SHP77 treated with DMSO at 0.1 percent for 48 hours (cell line): ENCODE measurements at regions not wholly inside any gene's neighbourhood (a gene's known extent, or its start where the extent isn't known, plus 50 kb on each side); places are given as distances from the start of the nearest gene placed in this dataset.

Experiments used
- DNase-seq: peaks from one replicate; lab custom pipeline; 2025; lab: John Stamatoyannopoulos, UW

DNA sequence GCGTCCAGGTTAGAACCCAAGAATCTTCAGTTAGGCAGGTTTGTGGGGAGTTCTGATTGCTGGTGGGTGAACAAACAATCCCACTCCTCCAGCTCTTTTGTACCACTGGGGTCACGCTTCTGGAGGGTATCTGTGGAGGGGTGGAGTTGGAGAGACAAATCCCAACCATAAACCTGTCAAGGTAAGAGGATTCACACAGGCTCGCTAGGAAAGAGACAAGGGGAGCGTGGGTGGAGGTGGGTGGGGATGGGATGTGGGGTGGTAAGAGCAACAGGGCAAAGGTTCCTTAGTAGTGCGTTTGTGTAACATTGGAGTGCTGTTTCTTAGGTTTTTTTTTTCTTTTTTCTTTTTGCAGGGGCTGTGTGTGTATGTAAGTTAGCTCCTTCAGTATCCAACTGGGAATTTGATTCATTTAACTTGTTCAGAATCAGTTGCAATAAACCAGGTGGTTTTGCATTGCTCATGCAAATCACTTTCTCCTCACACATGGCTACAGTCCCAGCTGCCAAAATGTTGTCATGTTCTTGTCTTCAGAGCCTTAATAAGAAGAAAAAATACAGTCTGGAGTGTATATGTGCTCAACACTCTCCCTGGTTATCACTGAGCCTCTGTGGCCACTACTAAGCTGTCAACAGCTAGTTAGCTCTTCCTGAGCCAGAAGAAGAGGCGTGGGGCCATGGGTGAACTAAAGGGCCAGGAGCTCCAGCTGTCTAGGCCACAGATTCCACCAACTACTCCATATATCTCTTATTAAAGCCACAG lies 164.0 kb upstream of the RAD23B start:
- no peak for DNase-seq

DNA sequence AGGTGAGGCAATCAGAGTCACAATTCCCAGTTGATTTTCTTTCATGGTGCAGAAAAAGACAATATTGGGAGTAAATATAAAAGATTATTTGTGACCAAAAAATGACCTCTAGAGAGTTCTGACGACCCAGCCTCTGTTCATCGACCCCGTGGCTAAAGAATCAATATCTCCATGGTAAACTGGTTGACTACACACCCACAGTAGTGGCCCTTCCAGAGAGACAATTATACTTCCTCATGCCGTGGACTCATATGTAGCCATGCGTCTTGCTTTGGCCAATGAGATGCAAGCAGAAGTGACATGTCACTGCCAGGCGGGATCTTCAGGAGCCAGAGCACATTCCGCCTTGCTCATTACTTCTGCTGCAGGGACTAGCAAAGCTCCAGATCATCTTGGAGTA lies 163.3 kb upstream of the RAD23B start:
- DNase-seq, result no peak

DNA sequence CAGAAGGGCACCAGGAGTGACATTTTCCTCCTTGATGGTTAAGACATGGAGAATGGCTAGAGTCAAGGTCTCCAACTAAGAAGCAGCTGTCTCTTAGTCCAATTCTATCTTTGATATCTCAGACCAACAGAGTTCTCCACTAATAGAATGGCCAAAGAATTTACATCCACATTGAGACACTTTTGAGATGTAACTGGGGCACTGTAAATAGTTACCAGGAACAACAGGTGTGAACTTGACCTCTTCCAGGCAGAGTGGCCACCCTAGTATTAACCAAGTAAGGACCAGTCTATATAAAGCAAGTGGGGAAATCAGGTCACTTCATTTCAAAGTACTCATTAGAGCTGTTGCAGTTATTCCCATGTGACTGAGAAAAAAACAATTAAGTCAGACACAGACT lies 159.7 kb upstream of the RAD23B start:
- no peak for DNase-seq

DNA sequence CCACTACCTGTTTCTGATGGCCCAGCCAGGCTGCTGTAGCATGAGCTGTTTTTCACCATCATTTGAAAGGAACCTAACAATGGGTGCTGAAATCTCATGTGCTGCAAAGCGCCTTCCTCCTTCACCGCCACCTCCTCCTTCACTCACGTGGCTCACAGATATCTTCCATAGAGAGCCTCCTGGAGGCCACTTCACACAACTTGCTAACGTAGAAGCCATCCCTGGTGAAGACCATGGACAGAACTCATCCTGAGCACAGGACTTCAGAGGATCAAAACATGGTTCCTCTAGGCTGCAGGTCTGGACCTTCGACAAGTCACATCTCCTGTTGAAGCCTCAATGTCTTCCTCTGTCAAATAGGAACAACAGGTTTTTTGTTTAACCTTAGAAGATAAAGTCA lies 155.5 kb upstream of the RAD23B start:
- DNase-seq, result no peak

DNA sequence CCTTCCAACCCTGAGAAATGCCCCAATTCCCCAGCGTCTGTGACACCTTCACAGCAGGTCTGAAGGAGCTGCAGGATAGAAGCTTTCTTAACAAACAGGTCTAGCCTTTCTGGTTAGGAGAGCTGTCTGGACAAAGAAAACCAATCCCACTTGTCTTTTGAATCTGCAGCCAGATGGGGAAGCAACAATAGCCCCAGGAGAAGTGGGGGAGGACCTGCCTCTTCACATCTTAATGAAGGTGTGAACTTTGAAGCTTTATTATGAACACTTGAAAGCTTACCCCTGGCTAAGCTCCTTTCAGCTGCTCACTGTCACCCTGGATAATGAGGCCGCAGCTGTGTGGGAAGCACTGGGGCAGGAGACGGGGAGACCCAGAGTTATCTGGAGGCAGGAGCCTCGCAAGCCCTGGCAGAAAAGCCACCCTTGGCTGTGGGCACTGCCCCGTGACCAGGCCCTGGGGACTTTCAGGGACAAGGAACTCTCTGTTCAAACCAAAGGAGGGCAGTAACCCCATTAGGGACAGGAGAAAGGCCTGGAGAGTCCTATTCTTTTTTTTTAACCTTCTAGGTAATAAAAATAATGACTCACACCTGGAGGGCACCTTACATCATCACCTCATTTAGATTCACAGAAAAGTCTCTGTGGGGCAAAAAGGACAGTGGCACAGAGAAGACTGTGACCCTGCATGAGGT lies 151.8 kb upstream of the RAD23B start:
- DNase-seq, result no peak

DNA sequence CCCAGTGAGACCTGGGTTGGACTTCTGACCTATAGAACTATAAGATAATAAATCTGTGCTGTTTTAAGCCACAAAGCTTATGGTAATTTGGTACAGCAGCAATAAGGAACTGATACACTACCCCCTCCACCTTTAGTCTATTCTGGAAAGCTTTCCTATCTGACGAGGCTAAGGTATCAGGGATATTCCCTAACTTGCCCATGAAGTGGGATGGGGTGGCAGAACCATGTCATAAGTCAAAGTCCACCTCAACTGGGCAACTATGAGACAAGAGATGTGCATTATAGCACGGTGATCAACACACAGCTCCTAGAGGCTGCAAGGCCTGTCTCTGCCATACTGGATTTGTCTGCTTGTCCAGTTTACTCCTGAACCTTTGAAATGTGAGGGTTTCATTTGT lies 146.8 kb upstream of the RAD23B start:
- DNase-seq, result no peak

DNA sequence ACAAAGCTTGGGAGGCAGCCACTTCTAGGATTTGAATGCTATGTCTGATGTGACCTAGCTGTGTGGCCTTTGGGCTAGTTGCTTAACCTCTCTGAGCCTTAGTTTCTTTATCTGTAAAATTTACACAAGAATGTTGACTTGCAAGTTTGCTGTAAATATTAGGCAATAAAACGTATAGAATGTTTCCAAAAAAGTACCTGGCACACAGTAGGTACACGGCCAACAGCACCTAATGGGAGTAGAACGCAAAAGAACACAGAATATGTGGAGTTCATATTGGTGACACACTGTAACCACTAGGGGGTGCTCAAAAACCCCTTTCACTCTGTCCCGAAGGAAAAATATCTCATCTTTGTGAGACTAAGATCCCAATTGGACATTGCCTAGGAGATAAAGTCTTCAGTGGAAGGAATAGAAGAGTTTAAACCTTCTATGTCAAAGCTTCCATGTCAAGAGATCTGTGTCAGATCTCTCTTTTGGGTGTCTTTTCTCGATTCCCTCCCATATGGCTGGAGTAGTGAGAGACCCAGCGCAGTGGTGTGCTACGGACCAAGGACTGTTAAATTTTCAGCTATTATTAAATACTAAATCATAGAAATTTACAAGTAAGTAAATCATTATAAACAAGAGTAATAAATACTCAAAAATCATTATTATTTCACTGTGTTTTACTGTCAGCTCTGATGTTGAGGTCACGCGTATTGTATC lies 145.4 kb upstream of the RAD23B start:
- no peak for DNase-seq

DNA sequence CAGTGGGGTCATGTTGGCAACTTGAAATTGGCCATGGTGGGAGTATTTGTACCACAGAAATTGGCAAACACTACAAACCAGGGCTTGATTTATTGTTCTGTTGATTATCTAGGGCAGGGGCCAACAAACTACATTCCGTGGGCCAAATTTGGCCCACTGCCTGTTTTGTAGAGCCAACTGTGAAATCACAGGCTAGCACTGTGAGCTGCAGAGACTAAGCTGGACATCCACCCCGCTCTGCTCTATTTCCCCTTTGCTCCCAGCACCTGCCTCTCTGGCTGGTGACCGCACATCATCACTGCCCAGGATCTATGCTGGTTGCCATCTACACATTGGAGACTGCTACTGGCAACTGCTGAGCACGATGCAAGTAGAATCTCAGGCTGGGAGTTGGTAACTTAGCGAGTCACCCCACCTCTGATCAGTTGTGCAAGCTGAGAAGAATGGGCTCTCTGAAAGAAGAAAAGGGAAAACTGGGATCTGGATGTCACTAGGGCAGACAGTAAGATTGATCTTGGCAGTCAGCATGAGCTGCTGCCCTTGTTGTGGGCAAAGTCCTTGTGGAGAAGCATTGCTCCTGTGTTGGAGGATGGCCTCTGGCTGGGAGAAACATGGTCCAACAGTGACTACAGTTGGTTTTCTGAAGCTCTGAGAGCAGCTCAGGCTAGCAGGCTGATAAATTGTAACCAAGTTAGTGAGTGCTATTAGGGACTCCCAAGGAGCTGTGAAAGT lies 144.7 kb upstream of the RAD23B start:
- no peak for DNase-seq

DNA sequence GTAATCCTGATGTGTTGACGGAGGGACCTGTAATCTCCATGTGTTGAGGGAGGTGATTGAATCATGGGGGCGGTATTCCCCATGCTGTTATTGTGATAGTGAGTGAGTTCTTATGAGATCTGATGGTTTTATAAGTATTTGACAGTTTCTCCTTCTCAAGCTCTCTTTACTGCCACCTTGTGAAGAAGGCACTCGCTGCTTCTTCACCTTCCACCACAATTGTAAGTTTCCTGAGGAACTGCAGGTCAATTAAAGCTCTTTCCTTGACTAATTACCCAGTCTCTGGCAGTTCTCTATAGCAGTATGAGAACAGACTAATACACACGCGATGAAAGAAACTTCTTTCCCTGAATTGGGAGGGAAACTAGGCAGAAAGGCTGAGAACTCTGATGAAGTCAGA lies 141.1 kb upstream of the RAD23B start:
- DNase-seq, result no peak

DNA sequence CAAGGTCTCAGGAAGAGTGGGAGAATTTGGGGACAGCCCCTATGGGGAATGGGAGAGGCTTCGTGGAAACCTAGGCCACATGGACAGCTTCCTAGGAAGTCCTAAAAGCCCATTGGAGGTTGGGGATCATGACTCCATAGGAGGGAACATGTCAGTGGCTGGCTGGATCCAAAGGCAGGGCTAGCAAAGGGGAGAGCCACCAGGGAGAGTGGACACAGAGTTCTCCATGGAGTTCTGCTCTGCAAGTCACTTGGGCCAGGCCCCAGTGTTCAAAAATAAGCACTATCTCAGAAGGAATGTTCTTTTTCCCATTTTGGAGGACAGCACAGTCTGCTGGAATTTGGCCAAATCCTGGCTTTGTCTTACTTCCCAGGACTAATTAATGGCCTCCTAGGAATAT lies 140.6 kb upstream of the RAD23B start:
- no peak for DNase-seq

DNA sequence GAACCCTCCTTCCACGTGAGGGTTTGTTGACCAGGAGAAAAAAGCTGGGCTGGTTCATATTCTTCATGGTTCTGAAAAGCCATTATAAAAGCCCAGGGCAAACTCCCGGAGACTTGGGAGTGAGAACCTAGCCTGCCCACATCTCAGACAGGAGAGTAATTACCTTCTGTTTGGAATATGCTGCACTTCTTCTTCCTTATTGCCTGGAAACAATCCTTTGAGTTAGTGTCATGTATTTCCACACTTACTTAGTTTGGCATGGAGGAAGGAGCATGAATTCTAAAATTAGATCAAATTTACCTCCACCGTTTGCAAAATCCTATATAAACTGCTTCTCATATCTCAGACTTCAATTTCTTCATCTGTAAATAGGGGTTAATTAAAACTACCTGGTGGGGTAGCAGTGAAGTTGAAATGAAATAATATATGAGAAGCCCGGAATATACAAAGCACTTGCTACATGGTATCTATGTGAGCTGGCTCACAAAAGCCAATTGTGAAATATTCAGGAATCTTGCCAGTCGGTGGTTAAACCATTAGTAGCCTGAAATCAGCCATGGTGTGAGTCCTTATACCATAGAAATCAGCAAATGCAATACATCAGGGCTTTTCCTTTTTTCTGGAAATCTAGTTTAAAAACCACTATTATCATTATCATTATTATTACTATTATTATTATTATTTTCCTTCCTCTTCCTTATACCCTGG lies 140.0 kb upstream of the RAD23B start:
- no peak for DNase-seq

DNA sequence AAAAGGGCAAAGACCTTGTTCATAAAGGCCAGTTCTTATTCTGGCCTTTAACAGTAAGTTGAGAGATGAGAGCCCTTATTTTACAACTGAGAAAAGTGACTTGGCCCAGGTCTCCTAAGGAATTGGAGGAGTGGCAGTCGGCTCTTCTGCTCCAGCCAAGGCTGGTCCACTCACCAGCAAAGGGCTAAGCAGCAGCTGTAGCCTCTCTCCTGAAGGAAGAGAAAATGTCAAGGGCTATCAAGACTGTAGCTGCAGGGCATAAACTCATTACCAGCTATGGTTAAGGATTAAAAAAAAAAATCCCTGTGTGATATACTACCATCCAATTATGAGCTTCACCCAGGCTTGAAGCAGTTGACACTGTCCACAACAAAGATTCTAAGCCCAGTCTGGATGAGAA lies 138.6 kb upstream of the RAD23B start:
- no peak for DNase-seq

DNA sequence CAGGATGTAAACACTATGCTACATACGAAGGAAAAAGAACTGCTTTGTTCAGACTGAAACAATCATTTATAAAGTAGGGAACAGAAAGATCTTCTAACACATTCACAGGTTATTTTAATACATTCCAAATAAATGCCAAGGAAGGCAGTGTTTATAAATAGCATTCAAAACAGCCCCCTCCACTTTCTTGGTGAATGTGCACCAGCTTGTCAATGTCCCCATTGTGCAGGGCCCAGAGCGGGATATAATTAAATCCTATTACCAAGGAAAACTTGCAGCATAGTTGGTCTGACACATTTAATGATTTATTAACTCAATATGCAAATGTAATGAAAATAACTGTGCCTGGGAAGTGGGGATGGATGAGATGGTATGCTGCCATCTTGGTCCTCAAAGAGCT lies 135.9 kb upstream of the RAD23B start:
- no peak for DNase-seq

DNA sequence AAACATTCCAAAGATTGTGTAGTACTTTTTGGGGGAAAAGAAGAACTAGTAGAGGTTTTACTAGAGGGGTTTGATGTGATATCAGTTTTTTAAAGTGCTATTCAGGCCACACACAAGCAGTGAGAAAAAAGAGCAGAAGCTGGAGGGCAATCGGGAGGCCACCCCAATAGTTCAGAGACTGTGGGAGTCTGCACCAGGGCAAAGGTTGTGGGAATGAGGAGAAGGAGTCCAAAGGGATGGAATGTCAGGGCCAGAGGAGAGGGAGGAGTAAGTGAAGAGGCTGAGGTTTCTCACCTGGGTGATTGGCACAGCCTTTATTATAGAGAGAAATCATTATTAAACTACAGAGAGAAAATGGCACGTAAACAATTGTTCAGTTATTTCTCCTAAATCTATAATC lies 134.9 kb upstream of the RAD23B start:
- DNase-seq, result no peak

DNA sequence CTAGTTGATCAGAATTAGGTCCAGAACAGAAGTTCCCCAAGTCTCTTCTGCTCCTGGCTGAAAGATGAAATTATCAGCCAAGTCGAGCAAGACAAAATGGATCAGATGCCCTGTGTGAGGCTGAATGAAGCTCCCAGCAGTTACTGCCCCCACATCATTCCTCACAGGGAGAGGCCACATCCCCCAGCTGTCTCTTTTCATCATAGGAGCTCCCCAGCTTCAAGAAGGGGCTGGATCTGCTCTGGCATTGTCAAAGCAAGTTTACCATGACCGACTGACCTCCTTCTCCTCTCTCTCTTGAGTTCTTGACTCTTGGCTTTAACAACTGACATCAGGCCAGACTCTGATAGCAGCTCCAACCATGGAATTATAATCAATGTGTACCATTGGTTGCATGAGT lies 133.3 kb upstream of the RAD23B start:
- no peak for DNase-seq

DNA sequence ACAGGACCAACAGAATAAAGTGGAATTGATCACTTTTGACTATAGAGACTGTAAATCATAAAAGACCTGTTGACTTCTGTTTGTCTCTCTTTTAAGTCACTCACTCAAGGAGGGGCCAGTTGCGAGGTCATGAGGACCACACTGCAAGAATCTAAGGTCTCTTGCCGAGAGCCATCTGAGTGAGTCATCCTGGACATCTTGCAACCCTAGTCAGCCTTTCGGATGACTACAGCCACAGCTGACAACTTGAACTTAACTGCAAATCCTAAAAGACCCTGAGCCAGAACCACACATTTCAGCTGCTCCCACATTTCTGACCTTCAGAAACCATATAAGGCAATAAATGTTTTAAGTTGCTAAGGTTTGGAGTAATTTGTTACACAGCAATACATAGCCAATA lies 129.7 kb upstream of the RAD23B start:
- no peak for DNase-seq

DNA sequence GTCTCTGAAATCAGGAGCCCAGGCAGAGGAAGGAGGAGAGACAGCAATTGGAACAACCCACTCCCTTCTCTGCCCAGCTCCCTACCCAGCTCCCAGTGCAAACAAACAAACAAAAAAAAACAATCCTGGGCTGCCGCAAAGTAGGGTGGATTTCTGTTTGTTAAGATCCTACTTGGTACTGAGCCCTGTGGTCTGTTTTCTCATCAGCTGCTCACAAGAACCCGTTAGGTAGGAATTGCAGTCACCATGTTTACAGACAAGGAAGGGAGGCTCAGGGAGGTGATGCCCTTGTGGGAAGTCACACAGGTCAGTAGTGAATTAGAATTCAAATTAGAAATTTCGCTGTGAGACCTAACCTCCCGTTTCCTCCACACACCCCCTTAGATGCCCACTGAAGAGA lies 128.8 kb upstream of the RAD23B start:
- no peak for DNase-seq

DNA sequence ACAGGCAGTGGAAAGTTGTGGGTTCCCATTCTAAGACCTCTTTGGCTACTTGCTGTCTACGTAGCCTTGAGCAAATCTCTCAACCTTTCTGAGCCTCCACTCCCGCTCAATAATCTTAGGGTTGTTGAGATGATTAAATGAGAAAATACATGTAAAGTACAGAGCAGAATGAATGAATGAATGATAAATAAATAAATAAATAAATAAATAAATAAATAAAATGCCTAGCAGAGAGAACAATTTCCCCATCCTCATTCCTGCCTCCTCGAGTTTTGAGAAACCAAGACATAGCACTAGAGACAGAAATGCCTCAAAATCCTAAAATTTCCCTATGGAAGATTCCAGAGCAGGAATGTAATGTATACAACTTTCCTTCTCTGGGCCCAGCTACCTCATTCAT lies 128.3 kb upstream of the RAD23B start:
- DNase-seq, result no peak

DNA sequence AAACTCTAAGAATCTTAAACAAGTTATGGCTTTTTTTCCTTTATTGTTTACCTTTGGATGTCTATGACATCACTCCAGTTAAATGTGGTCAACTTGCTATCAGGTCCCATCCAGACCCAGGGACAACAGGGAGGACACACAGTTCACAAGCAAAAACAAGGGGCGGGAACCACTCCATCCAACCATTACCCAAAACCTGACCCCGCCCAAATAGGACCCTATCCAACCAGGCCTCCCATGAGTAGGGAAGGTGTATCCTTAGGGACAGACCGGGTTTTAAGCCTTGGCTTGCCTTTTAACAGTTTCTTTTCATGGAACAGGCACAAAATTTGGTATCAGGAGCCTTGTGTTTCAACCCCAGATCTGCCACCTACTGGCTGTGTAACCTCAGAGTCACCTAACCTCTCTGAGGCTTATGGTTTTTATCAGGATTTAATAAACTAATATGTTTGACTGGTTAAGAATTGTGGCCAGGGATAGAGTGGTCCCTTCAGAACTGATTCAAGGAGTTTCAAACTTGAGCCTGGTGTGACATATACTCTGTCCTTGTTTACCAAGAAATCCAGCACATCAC lies 127.7 kb upstream of the RAD23B start:
- DNase-seq, result no peak

DNA sequence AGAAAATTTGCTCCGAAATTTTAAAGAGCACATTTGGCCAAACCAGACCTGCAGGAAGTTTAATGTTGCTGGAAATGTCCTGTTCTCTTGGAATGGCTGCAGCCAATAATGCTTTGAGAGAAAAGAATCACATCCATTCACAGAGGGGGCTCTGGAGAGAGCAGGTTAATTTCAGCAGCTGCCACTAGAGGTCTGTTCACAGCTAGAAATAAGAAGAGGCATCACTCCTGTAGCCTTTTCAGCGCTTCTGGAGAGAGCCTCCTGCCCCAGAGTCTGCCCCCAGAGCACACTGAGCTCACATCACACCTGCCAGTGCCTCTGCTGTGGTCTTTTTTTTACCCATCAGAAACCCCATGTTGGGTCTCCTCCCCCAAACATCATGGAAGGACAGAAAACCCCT lies 124.8 kb upstream of the RAD23B start:
- peak; percentile 1 for DNase-seq

DNA sequence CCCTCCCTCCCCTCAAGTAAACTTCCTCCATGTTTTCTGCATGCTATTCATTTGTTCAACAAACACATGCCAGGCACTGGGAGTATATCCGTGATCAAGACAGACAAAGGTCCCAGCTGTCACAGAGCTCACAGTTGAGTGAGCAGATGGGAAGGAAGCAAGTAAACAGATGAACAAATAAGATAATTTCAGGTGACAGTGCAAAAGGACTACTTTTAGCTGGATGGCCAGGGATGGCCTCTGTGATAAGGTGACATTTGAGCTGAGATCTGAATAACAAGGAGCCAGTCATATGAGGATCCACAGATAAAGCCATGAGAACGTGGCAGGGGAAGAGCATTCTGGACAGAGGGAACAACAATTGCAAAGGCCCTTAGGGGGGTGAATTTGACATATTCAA lies 121.7 kb upstream of the RAD23B start:
- DNase-seq, result peak; percentile 5

DNA sequence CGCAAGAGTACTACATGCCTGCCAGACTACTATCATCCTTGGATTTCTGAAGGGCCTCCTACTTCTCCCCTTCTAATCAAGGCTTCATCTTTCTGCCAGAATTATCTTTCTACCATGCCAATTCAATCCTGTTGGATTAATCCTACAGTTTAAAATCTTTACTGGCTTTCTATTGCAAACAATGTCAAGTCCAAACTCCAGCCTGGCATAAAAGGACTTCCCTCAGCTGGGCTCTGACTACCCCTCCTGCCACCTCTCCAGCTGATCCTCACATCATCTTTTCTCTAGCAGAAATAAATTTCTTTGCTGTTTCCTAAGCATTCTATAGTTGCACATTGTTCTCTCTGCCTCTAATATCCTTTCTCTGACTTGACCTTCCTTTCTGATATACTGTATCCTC lies 119.7 kb upstream of the RAD23B start:
- DNase-seq, result no peak
